SJSA1 (cell line): ENCODE measurements at regions not wholly inside any gene's neighbourhood (a gene's known extent, or its start where the extent isn't known, plus 50 kb on each side); places are given as distances from the start of the nearest gene placed in this dataset.

Source experiments
- DNase-seq, 2 experiments: peaks; one replicate each; pipeline ENCODE4 v3.0.0-alpha.2; 2015 to 2020; ENCODE audit warnings: low spot score in 2 of 2, low read depth in 1 of 2
- H3K27ac ChIP-seq: fragments of 250-450 bp; sonication (Bioruptor Pico); 2 replicates; pipeline ENCODE4 v1.5.1; 2020; ENCODE audit warnings: mild to moderate bottlenecking, moderate library complexity
- H3K27me3 ChIP-seq: fragments of 250-450 bp; sonication (Bioruptor Pico); replicated peaks from 2 replicates; pipeline ENCODE4 v1.5.1; 2020; ENCODE audit warnings: mild to moderate bottlenecking, moderate library complexity
- H3K36me3 ChIP-seq: fragments of 250-450 bp; sonication (Bioruptor Pico); 2 replicates; pipeline ENCODE4 v1.5.1; 2020; ENCODE audit warnings: mild to moderate bottlenecking
- H3K4me1 ChIP-seq: fragments of 250-450 bp; sonication (Bioruptor Pico); replicated peaks from 2 replicates; pipeline ENCODE4 v1.6.1; 2021; ENCODE audit warnings: mild to moderate bottlenecking
- H3K4me3 ChIP-seq: fragments of 250-450 bp; sonication (Bioruptor Pico); 2 replicates; pipeline ENCODE4 v1.5.1; 2020; ENCODE audit warnings: mild to moderate bottlenecking
- H3K9me3 ChIP-seq: fragments of 250-450 bp; sonication (Bioruptor Pico); replicated peaks from 2 replicates; pipeline ENCODE4 v1.5.1; 2020; ENCODE audit warnings: mild to moderate bottlenecking

GRCh38 chr20:21781446-21782075 is 76.1 kb downstream of the PAX1 start:
- H3K9me3 ChIP-seq: no peaks in the 10 kb centered on the region
- DNase-seq: no peak
- no peaks in the 10 kb centered on the region for H3K27me3 ChIP-seq
- H3K4me1 ChIP-seq: no peaks in the 10 kb centered on the region
- H3K4me3 ChIP-seq: no peak overlapping the region
- H3K27ac ChIP-seq: no peak overlapping the region
- no peaks in the 10 kb centered on the region for H3K36me3 ChIP-seq

- no peak overlapping the region for H3K27ac ChIP-seq
- H3K36me3 ChIP-seq: no peaks in the 10 kb centered on the region
- no peaks in the 10 kb centered on the region for H3K27me3 ChIP-seq
- H3K4me3 ChIP-seq: no peak overlapping the region
- no peaks in the 10 kb centered on the region for H3K9me3 ChIP-seq
- DNase-seq: no peak
- H3K4me1 ChIP-seq: no peaks in the 10 kb centered on the region
Measured at GRCh38 chr20:21780528-21780927, 75.1 kb downstream of the PAX1 start.
